BE2C (cell line): ENCODE measurements at regions not wholly inside any gene's neighbourhood (a gene's known extent, or its start where the extent isn't known, plus 50 kb on each side); places are given as distances from the start of the nearest gene placed in this dataset.
"Not testable (repeated sequence)": the region's sequence is repeated elsewhere in the genome, so short reads cannot be mapped to it uniquely, and the experiment has no call there.

ENCODE experiments used
- DNase-seq: peaks from one replicate; pipeline ENCODE4 v3.0.0-alpha.2; 2020
- H3K27me3 ChIP-seq: fragments of 250-450 bp; sonication (Bioruptor Pico); 2 replicates; pipeline ENCODE4 v1.5.1; 2020; ENCODE audit warnings: mild to moderate bottlenecking
- H3K36me3 ChIP-seq: fragments of 250-450 bp; sonication (Bioruptor Pico); 2 replicates; pipeline ENCODE4 v1.5.1; 2020; ENCODE audit warnings: mild to moderate bottlenecking
- H3K4me1 ChIP-seq: fragments of 250-450 bp; sonication (Bioruptor Pico); 2 replicates; pipeline ENCODE4 v1.5.1; 2020
- H3K4me3 ChIP-seq: 2 replicates; pipeline ENCODE4 v1.5.1; 2011; ENCODE audit warnings: low read depth, low read length
- H3K9me3 ChIP-seq: fragments of 250-450 bp; sonication (Bioruptor Pico); 2 replicates; pipeline ENCODE4 v1.5.1; 2020
- TF ChIP-seq, protein P1 (sequence below): IDR thresholded peaks from 2 replicates; pipeline ENCODE4 v1.5.1; 2012; ENCODE audit warnings: mild to moderate bottlenecking, low read depth, low read length

GRCh38 chr6:27608916-27609883, 136.3 kb upstream of the ZNF184 start:
- H3K4me1 ChIP-seq: no peaks in the 10 kb centered on the region
- no peak overlapping the region for H3K4me3 ChIP-seq
- H3K9me3 ChIP-seq: no peaks in the 10 kb centered on the region
- peak; percentile 43 for DNase-seq
- no peaks in the 10 kb centered on the region for H3K36me3 ChIP-seq
- H3K27me3 ChIP-seq: no peaks in the 10 kb centered on the region
- TF ChIP-seq, protein P1, sequence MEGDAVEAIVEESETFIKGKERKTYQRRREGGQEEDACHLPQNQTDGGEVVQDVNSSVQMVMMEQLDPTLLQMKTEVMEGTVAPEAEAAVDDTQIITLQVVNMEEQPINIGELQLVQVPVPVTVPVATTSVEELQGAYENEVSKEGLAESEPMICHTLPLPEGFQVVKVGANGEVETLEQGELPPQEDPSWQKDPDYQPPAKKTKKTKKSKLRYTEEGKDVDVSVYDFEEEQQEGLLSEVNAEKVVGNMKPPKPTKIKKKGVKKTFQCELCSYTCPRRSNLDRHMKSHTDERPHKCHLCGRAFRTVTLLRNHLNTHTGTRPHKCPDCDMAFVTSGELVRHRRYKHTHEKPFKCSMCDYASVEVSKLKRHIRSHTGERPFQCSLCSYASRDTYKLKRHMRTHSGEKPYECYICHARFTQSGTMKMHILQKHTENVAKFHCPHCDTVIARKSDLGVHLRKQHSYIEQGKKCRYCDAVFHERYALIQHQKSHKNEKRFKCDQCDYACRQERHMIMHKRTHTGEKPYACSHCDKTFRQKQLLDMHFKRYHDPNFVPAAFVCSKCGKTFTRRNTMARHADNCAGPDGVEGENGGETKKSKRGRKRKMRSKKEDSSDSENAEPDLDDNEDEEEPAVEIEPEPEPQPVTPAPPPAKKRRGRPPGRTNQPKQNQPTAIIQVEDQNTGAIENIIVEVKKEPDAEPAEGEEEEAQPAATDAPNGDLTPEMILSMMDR: peak; percentile 91

GRCh38 chr6:27605401-27606342, 132.8 kb upstream of the ZNF184 start:
- Histone ChIP-seq H3K27me3 (no peaks in the 10 kb centered on the region), H3K9me3 (no peaks in the 10 kb centered on the region), H3K4me1 (no peaks in the 10 kb centered on the region), H3K36me3 (no peaks in the 10 kb centered on the region), H3K4me3 (peak overlapping the region; percentile 60)
- DNase-seq: peak; percentile 73
- TF ChIP-seq, protein P1: no peak

DNA sequence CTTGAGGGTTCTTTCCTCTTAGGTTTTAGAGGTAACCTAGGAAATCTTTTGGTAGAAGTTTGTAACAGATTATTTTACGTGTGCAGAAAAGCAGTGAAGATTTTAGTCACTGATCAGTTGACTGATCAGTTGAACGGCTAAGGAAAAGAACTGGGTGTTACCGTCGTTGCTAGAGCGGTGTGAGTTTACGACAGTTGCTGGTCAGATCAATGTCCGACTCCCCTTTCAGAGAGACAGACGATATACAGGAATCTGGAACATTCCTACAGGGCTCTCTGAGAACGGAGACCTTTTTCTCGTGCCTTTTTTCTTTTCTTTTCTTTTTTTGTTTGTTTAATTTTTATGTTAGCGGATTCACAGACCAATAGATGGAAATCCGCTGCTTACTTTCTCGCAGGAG, 132.1 kb upstream of the ZNF184 start:
- TF ChIP-seq, protein P1: no peak
- no peaks in the 10 kb centered on the region for H3K9me3 ChIP-seq
- H3K36me3 ChIP-seq: no peaks in the 10 kb centered on the region
- H3K4me1 ChIP-seq: no peaks in the 10 kb centered on the region
- no peak for DNase-seq
- H3K4me3 ChIP-seq: peak overlapping the region; percentile 60
- H3K27me3 ChIP-seq: no peaks in the 10 kb centered on the region; the same call in 1 of the 2 replicates

GRCh38 chr6:27601668-27602254, 128.9 kb upstream of the ZNF184 start:
- no peak overlapping the region for H3K4me3 ChIP-seq
- TF ChIP-seq, protein P1: no peak
- no peak for DNase-seq

DNA sequence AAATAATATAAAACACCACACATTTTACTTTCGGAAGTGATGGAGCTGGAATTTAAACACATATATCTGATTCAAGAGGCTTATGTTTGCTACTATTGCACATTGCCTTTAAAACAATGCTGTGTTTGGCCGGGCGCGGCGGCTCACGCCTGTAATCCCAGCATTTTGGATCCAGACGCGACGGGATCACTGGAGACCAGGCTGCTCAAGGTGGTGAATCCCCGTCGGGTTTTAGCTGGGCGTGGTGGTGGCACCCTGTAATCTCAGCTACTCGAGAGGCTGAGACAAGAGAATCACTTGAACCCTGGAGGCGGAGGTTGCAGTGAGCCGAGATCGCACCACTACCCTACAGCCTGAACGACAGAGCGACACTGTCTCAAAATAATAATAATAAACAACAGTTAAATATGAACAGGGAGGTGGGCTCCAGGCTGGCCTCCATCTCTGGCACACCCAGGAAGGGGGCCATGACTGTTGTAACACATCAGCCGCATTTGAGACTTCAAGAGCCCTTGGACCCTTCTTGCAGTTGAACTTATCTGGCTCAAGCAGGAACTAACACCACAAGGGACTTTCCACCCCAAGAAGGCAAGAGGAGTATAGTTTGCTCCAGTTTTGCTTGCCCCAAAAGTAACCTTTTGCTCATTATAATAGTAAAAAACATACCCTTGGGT, 127.1 kb upstream of the ZNF184 start:
- no peak for DNase-seq
- Histone ChIP-seq H3K36me3 (no peaks in the 10 kb centered on the region), H3K9me3 (no peaks in the 10 kb centered on the region; the same call in 1 of the 2 replicates), H3K27me3 (peaks cover 35% of the 10 kb centered on the region), H3K4me3 (no peak overlapping the region), H3K4me1 (no peaks in the 10 kb centered on the region)
- TF ChIP-seq, protein P1: no peak

More at GRCh38 chr6:27601668-27602254, 128.9 kb upstream of the ZNF184 start:
- no peaks in the 10 kb centered on the region for H3K36me3 ChIP-seq
- no peaks in the 10 kb centered on the region for H3K4me1 ChIP-seq
- H3K9me3 ChIP-seq: no peaks in the 10 kb centered on the region; the same call in 1 of the 2 replicates
- H3K27me3 ChIP-seq: peaks cover 27% of the 10 kb centered on the region

DNA sequence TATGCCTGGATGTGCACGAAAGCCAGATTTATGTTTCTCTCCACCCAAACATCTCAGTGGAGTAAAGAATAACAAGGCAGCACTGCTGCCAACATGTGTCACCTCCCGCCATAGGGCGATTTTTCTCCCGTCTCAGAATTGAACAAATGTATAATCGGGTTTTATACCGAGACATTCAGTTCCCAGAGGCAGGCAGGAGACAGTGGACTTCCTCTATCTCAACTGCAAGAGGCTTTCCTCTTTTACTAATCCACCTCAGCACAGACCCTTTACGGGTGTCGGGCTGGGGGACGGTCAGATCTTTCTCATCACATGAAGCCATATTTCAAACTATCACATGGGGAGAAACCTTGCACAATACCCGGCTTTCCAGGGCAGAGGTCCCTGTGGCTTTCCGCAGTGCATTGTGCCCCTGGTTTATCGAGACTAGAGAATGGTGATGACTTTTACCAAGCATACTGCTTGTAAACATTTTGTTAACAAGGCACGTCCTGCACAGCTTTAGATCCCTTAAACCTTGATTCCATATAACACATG, 124.2 kb upstream of the ZNF184 start:
- not testable (repeated sequence) for H3K4me3 ChIP-seq, DNase-seq
- H3K27me3 ChIP-seq: peaks cover 36% of the 10 kb centered on the region

More for the DNA sequence above, 124.2 kb upstream of the ZNF184 start:
- H3K4me1 ChIP-seq, H3K9me3 ChIP-seq, H3K36me3 ChIP-seq: not testable (repeated sequence)
